GM12892 (cell line): ENCODE measurements at regions not wholly inside any gene's neighbourhood (a gene's known extent, or its start where the extent isn't known, plus 50 kb on each side); places are given as distances from the start of the nearest gene placed in this dataset.

ENCODE experiments used
- POLR2A ChIP-seq: IDR thresholded peaks from 2 replicates; pipeline ENCODE4 v1.6.1; 2011; ENCODE audit warnings: low read depth, low read length, control low read depth
- POLR2AphosphoS5 ChIP-seq: IDR thresholded peaks from 2 replicates; pipeline ENCODE4 v1.6.1; 2011; ENCODE audit warnings: low read depth, low read length, control low read depth
- TAF1 ChIP-seq: IDR thresholded peaks from 2 replicates; pipeline ENCODE4 v1.6.1; 2011; ENCODE audit warnings: low read depth, mild to moderate bottlenecking, control low read depth, low read length, borderline replicate concordance

- no peak for TF ChIP-seq POLR2A
- no peak for TF ChIP-seq POLR2AphosphoS5
- no peak for TF ChIP-seq TAF1
Observed at GRCh38 chr14:31993521-31993951, 83.6 kb upstream of the ARHGAP5 start.
